H1 (cell line): ENCODE measurements at regions not wholly inside any gene's neighbourhood (a gene's known extent, or its start where the extent isn't known, plus 50 kb on each side); places are given as distances from the start of the nearest gene placed in this dataset.

Source experiments
- ASH2L ChIP-seq: fragments of 200-600, 300-600 bp; sonication (generic); IDR thresholded peaks from one replicate; pipeline ENCODE4 v1.7.1; 2017; ENCODE audit warnings: low read length
- EGR1 ChIP-seq: IDR thresholded peaks from 2 replicates; pipeline ENCODE4 v1.6.1; 2011; ENCODE audit warnings: low read depth, low read length, borderline replicate concordance
- NRF1 ChIP-seq: IDR thresholded peaks from 2 replicates; pipeline ENCODE4 v1.6.1; 2011; ENCODE audit warnings: mild to moderate bottlenecking, low read depth, low read length, improper control_type of control experiment
- SIRT6 ChIP-seq: IDR thresholded peaks from one replicate; pipeline ENCODE4 v1.7.1; 2012; ENCODE audit warnings: low read length, inconsistent platforms
- TBP ChIP-seq: IDR thresholded peaks from 2 replicates; pipeline ENCODE4 v1.6.1; 2011; ENCODE audit warnings: low read depth, low read length, improper control_type of control experiment
- TCF12 ChIP-seq: IDR thresholded peaks from 2 replicates; pipeline ENCODE4 v1.6.1; 2011; ENCODE audit warnings: low read depth, mild to moderate bottlenecking, low read length

DNA sequence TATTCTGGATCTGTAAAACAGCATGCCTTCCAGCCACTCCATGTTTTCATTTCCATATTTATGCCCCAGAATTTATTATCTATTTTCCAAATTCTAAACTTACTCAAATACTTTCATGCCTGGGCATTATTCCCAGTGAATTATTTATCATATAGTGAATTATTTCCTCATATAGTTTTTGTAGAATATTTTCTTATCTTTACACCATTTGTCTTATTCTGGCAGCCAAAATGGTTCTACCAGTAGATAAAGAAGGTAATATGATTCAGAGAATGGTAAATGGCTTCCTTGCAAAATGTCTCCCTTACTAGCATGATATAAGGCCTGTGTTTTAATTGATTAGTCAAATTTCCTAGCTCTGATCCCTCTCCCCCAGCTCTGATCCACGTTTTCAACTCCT is 305.8 kb downstream of the SPRY2 start (continued):
- TF ChIP-seq ASH2L (no peak), SIRT6 (no peak), NRF1 (no peak), TBP (no peak), TCF12 (no peak), EGR1 (no peak)
- TF ChIP-seq, all 59 proteins: peak for 0
